ENCODE measurements at regions not wholly inside any gene's neighbourhood (a gene's known extent, or its start where the extent isn't known, plus 50 kb on each side); places are given as distances from the start of the nearest gene placed in this dataset.

DNA sequence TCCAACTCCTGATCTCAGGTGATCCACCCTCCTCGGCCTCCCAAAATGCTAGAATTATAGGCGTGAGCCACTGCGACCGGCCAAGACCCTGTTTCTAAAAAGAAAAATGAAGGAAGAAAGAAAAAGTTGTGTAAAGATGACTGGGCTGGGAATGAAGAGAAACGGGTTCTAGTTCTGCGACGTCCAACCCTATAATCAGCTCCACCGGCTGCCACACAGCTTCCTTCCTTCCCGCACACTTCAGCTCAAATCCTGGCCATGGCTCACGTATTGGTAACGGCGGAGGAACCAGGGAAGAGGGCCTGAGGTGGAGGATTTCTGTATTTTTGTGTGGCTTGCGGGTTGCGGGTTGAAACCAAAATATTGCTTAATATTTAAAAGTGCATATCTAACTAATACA lies 88.1 kb downstream of the MYL12B start:
- H2AFZ ChIP-seq (ENCODE audit: low read depth, low read length): no peak overlapping the region
- no peak overlapping the region for H3K9ac ChIP-seq (replicated peaks; ENCODE audit: extremely low read depth, insufficient read depth, low read length)
- no peaks in the 10 kb centered on the region for H3K9me3 ChIP-seq (replicated peaks; ENCODE audit: control insufficient read depth, insufficient read depth, low read length)
- POLR2A ChIA-PET: no interaction called here
- no peaks in the 10 kb centered on the region for H3K4me1 ChIP-seq (ENCODE audit: control insufficient read depth, extremely low read depth, insufficient read depth, low read length)
- no TSS peak for BruUV-seq (replicated peaks)
- no peak overlapping the region for H3K27ac ChIP-seq (ENCODE audit: insufficient read depth, low read depth, low read length)
- no peak overlapping the region for H3K4me2 ChIP-seq (ENCODE audit: insufficient read depth, low read length)
- no peaks in the 10 kb centered on the region for H3K79me2 ChIP-seq (ENCODE audit: control insufficient read depth, insufficient read depth, low read length)
- CTCF ChIA-PET: no interaction called here
- FAIRE-seq (no peak), DNase-seq (ENCODE audit: low read depth, low spot score) (no peak)
- no peak for TF ChIP-seq MYC (IDR thresholded peaks at IDR 0.05; ENCODE audit: low read depth, low read length)
- no peak for TF ChIP-seq POLR2A (IDR thresholded peaks at IDR 0.05; ENCODE audit: low read depth, low read length)
- TF ChIP-seq GATA2 (IDR thresholded peaks at IDR 0.05; ENCODE audit: insufficient read depth, insufficient read length, low read depth, low read length): no peak
- TF ChIP-seq MAX (IDR thresholded peaks at IDR 0.05; ENCODE audit: insufficient read depth, insufficient read length): no peak
- TF ChIP-seq POLR2AphosphoS5 (IDR thresholded peaks at IDR 0.05; ENCODE audit: insufficient read depth, low read depth, low read length): no peak
- TF ChIP-seq, protein P1, sequence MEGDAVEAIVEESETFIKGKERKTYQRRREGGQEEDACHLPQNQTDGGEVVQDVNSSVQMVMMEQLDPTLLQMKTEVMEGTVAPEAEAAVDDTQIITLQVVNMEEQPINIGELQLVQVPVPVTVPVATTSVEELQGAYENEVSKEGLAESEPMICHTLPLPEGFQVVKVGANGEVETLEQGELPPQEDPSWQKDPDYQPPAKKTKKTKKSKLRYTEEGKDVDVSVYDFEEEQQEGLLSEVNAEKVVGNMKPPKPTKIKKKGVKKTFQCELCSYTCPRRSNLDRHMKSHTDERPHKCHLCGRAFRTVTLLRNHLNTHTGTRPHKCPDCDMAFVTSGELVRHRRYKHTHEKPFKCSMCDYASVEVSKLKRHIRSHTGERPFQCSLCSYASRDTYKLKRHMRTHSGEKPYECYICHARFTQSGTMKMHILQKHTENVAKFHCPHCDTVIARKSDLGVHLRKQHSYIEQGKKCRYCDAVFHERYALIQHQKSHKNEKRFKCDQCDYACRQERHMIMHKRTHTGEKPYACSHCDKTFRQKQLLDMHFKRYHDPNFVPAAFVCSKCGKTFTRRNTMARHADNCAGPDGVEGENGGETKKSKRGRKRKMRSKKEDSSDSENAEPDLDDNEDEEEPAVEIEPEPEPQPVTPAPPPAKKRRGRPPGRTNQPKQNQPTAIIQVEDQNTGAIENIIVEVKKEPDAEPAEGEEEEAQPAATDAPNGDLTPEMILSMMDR (IDR thresholded peaks at IDR 0.05; ENCODE audit: extremely low read depth in 1 of 2, insufficient read depth in 1 of 2, low read depth in 1 of 2, low read length in 2 of 2): no peak
- H3K9me1 ChIP-seq (replicated peaks; ENCODE audit: control insufficient read depth, extremely low read depth, insufficient read depth, low read length): no peaks in the 10 kb centered on the region
- H3K4me3 ChIP-seq (replicated peaks in 1 of 3; ENCODE audit: insufficient read depth in 1 of 3, low read depth in 1 of 3, low read length in 3 of 3): no peak overlapping the region
- peaks cover 10 to 14% of the 10 kb centered on the region in 2 experiments for H3K27me3 ChIP-seq (ENCODE audit: control insufficient read depth in 2 of 2, insufficient read depth in 2 of 2, low read length in 2 of 2)
- no peaks in the 10 kb centered on the region for H4K20me1 ChIP-seq (replicated peaks; ENCODE audit: control insufficient read depth, extremely low read depth, insufficient read depth, low read length)
- H3K36me3 ChIP-seq (ENCODE audit: control insufficient read depth in 2 of 2, extremely low read depth in 1 of 2, insufficient read depth in 2 of 2, low read length in 2 of 2): no peaks in the 10 kb centered on the region
- intact Hi-C loops (cut with micrococcal nuclease): no loop called here
- dilution Hi-C loops (cut with MboI; ENCODE audit: extremely low pct_ligation_motif_present, low sequenced_read_pairs): no loop called here
